Cardiac muscle cell (in vitro differentiated cells and primary cell): ENCODE measurements at regions not wholly inside any gene's neighbourhood (a gene's known extent, or its start where the extent isn't known, plus 50 kb on each side); places are given as distances from the start of the nearest gene placed in this dataset.

Experiments
- DNase-seq, 2 donors: peaks; one replicate each; pipeline versions ENCODE4 v3.0.0 to v3.0.0-alpha.2; 2010 to 2017; ENCODE audit warnings: low read depth in 1 of 2, low spot score in 1 of 2
- H3K27ac ChIP-seq: fragments of 200-600 bp; sonication (generic); 2 replicates; pipeline ENCODE4 v1.5.1; 2016
- H3K27me3 ChIP-seq: fragments of 200-600 bp; sonication (generic); 2 replicates; pipeline ENCODE4 v1.6.0; 2016; ENCODE audit warnings: control low read depth
- H3K36me3 ChIP-seq: fragments of 200-600 bp; sonication (generic); 2 replicates; pipeline ENCODE4 v1.5.1; 2016; ENCODE audit warnings: control low read depth
- H3K4me1 ChIP-seq: fragments of 200-600 bp; sonication (generic); 2 replicates; pipeline ENCODE4 v1.8.1; 2017; ENCODE audit warnings: low read depth, mild to moderate bottlenecking, mixed run types
- H3K4me3 ChIP-seq: fragments of 200-600 bp; sonication (generic); 2 replicates; pipeline ENCODE4 v1.5.1; 2016; ENCODE audit warnings: mild to moderate bottlenecking
- H3K9me3 ChIP-seq: fragments of 200-600 bp; sonication (generic); 2 replicates; pipeline ENCODE4 v1.5.1; 2017; ENCODE audit warnings: low read depth, mild to moderate bottlenecking, control low read depth
- TF ChIP-seq, protein P1 (sequence below): IDR thresholded peaks from 2 replicates; pipeline ENCODE4 v1.5.1; 2012; ENCODE audit warnings: low read depth, mild to moderate bottlenecking, low read length

DNA sequence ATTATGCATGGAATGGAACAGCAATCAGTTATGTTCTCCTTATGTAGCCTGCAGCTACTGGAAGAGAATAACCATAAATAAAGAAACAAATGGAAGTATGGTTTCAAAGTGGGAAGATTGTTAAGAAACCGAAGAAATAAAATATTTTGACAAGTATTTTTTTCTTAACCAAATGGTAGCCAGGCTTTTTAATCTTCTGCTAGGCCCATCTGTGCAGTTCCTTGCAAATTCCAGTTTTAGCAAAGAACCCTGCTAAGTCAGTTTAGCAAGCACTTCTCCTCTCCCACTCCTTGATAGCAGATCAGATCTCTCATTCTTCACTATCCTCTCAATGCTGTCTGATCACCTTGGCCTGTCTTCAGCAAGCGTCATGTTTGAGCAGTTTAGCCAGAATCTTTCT, 111.1 kb upstream of the PRDM9 start:
- no peak for DNase-seq
- no peaks in the 10 kb centered on the region for H3K36me3 ChIP-seq
- TF ChIP-seq, protein P1, sequence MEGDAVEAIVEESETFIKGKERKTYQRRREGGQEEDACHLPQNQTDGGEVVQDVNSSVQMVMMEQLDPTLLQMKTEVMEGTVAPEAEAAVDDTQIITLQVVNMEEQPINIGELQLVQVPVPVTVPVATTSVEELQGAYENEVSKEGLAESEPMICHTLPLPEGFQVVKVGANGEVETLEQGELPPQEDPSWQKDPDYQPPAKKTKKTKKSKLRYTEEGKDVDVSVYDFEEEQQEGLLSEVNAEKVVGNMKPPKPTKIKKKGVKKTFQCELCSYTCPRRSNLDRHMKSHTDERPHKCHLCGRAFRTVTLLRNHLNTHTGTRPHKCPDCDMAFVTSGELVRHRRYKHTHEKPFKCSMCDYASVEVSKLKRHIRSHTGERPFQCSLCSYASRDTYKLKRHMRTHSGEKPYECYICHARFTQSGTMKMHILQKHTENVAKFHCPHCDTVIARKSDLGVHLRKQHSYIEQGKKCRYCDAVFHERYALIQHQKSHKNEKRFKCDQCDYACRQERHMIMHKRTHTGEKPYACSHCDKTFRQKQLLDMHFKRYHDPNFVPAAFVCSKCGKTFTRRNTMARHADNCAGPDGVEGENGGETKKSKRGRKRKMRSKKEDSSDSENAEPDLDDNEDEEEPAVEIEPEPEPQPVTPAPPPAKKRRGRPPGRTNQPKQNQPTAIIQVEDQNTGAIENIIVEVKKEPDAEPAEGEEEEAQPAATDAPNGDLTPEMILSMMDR, result no peak
- no peaks in the 10 kb centered on the region for H3K9me3 ChIP-seq
- no peaks in the 10 kb centered on the region for H3K27me3 ChIP-seq
- H3K4me1 ChIP-seq, result no peaks in the 10 kb centered on the region
- H3K27ac ChIP-seq, result no peak overlapping the region
- H3K4me3 ChIP-seq, result no peak overlapping the region

DNA sequence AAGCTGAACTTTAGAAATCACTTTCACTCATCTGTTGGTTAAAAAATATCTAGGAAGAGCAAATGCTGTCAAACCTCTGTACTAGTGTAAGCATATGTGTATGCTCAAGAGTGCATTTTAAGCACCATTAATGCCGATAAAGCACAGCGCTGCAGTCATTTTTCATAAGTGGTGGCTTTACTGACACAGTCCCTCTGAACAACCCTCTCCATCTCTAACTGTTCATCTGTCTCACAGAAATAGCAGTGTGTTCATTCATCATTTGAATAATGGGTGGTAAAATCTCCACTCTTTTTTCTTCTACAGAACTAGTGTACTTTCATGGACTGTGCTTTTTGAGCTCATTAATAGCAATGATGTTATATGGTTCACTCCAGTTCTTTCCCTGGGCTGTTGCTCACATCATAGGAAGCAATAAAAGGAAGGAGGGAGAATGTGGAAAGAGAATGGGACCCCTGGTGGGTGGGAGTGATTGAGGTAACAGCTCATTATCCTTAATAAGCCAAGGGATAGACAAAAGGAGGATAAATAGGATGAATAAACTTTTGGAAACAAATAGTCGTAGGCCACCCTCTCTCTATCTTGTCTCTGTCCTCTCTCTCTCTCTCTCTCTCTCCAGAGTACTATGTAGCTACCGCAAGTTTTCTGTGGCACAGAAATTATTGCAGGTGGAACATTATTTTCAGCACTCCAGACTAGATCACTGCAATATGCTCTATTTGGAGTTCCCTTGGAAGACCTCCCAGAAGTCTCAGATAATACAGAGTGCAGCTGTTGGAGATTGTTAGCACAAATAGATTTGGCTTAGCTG, 117.9 kb upstream of the PRDM9 start:
- no peaks in the 10 kb centered on the region for H3K9me3 ChIP-seq
- H3K4me3 ChIP-seq, result no peak overlapping the region
- peak; percentile 2 to 54 for DNase-seq
- no peaks in the 10 kb centered on the region for H3K4me1 ChIP-seq
- H3K27me3 ChIP-seq, result no peaks in the 10 kb centered on the region
- TF ChIP-seq, protein P1, result no peak
- no peak overlapping the region for H3K27ac ChIP-seq
- no peaks in the 10 kb centered on the region for H3K36me3 ChIP-seq

DNA sequence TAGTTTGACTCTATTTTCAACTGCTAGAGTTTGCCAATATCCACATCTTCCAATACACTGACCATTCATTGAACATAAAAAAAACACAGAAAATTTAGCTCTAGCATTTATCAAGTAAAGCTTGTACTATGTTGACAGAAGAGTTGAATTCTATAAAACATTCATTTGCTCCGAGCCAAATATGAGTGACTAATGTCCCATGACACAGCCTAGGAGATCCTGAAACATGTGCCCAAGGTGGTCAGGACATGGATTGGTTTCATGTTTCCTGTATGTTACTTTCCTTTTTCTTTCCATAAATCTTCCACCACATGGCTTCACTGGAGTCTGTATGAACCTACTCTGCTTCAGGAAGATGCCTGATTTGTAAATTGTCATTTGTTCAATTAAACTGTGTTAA, 122.4 kb upstream of the PRDM9 start:
- no peaks in the 10 kb centered on the region for H3K9me3 ChIP-seq
- no peak overlapping the region for H3K27ac ChIP-seq
- no peak overlapping the region for H3K4me3 ChIP-seq
- no peaks in the 10 kb centered on the region for H3K36me3 ChIP-seq
- DNase-seq, result no peak
- TF ChIP-seq, protein P1, result no peak
- H3K4me1 ChIP-seq, result no peaks in the 10 kb centered on the region
- no peaks in the 10 kb centered on the region for H3K27me3 ChIP-seq

DNA sequence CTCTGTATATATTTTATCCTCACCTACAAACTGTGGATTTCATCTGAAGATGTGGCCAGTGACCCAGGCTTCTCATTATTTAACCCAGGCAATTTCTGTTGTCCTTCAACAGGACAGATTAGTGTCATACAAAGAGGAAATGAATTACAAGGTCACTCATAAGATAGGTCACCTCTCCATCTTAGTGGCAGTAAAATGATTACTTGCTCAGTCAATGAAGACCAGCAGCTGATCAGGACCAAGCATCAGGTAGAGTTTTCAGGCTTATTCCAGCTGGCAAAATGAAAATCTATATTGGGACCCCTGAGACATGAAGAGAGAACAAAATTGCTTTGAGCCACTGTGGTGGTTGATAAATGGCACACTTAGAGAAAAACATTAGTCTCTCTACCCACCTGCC, 135.2 kb upstream of the PRDM9 start:
- no peaks in the 10 kb centered on the region for H3K9me3 ChIP-seq
- H3K4me1 ChIP-seq, result no peaks in the 10 kb centered on the region
- H3K4me3 ChIP-seq, result no peak overlapping the region
- TF ChIP-seq, protein P1, result no peak
- no peak for DNase-seq
- H3K27me3 ChIP-seq, result no peaks in the 10 kb centered on the region
- no peak overlapping the region for H3K27ac ChIP-seq
- no peaks in the 10 kb centered on the region for H3K36me3 ChIP-seq

DNA sequence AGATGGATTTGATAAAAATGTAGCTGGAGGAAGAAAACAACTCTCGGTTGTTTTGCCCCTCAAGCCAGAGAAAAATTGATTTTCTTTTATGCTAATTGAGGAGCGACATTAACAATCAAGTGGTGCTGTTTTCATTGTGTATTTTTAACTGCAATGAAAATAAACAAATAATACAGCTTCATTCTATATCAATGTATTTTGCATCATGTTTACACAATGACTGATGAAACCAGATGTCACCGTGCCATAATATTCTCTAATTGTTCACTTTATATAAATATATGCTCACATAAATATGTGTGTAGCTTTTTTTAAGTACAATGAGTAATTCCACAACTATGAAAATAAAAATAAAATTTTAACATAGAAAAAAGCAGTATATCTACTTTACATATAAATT, 139.0 kb upstream of the PRDM9 start:
- no peak for DNase-seq
- H3K4me1 ChIP-seq, result no peaks in the 10 kb centered on the region
- TF ChIP-seq, protein P1, result no peak
- H3K9me3 ChIP-seq, result no peaks in the 10 kb centered on the region
- H3K27me3 ChIP-seq, result no peaks in the 10 kb centered on the region
- no peak overlapping the region for H3K27ac ChIP-seq
- H3K36me3 ChIP-seq, result no peaks in the 10 kb centered on the region
- H3K4me3 ChIP-seq, result no peak overlapping the region
